GM12892 (cell line): ENCODE measurements at regions not wholly inside any gene's neighbourhood (a gene's known extent, or its start where the extent isn't known, plus 50 kb on each side); places are given as distances from the start of the nearest gene placed in this dataset.

Experiments used
- POLR2A ChIP-seq: IDR thresholded peaks from 2 replicates; pipeline ENCODE4 v1.6.1; 2011; ENCODE audit warnings: low read depth, low read length, control low read depth
- POLR2AphosphoS5 ChIP-seq: IDR thresholded peaks from 2 replicates; pipeline ENCODE4 v1.6.1; 2011; ENCODE audit warnings: low read depth, low read length, control low read depth
- TAF1 ChIP-seq: IDR thresholded peaks from 2 replicates; pipeline ENCODE4 v1.6.1; 2011; ENCODE audit warnings: low read depth, mild to moderate bottlenecking, control low read depth, low read length, borderline replicate concordance

DNA sequence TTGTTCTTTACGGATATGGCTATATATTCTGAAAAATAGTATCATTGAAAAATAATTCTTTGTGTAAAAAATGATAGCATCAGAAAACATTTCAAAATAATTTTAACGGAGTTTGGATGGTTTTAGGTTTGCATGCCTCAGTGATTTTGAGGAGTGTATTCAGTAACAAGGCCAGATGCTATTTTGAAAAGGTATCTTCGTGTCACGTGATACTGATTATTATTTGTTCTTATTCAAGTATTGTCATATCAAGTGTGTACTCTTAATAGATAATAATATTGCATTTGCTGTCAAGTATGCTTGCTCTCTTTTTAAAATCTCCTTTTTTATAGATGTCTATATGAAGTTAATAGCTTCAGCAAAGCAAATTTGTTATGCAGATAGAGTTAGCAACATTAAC is 313.1 kb upstream of the PTPRD start:
- TF ChIP-seq TAF1, result no peak
- no peak for TF ChIP-seq POLR2A
- no peak for TF ChIP-seq POLR2AphosphoS5
